Stimulated activated CD8-positive, alpha-beta memory T cell treated with anti-CD3 and anti-CD28 coated beads, Interleukin-15, amount 100 ng/mL, for 48 hours (primary cell): ENCODE measurements at regions not wholly inside any gene's neighbourhood (a gene's known extent, or its start where the extent isn't known, plus 50 kb on each side); places are given as distances from the start of the nearest gene placed in this dataset.

Experiments used
- DNase-seq, 2 donors: peaks; one replicate each; pipeline ENCODE4 v3.0.0-alpha.2; 2020; ENCODE audit warnings: low read depth in 2 of 2

DNA sequence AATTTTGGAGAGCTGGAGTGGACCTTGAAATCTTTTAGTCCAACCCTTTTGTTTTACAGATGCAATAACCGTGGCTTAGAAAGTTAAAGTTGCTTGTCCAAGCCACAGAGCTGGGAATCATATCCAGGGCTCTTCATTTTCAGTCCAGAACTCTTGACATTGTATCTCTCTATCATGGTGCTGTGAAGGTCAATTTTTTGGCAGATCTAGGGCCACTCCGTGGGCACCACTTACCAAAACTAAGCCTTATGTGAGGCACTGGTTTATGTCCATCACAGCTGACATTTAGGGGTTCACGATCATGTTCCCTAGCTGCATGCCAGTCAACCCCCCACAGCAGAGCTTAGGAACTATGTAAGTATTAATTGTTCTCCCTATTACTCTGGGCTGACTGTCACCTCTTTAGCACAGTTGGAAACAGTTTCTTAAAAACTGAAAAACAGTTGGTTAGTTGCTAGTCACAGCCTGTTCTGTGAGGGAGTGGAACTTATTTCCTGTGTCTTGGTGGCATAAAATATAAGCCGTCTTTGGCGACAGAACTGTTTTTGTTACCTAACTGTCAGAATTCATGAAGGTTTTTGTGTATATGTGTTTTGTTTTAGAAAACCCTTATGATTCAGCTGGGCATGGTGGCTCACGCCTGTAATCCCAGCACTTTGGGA lies 189.6 kb upstream of the UMPS start:
- DNase-seq: no peak

DNA sequence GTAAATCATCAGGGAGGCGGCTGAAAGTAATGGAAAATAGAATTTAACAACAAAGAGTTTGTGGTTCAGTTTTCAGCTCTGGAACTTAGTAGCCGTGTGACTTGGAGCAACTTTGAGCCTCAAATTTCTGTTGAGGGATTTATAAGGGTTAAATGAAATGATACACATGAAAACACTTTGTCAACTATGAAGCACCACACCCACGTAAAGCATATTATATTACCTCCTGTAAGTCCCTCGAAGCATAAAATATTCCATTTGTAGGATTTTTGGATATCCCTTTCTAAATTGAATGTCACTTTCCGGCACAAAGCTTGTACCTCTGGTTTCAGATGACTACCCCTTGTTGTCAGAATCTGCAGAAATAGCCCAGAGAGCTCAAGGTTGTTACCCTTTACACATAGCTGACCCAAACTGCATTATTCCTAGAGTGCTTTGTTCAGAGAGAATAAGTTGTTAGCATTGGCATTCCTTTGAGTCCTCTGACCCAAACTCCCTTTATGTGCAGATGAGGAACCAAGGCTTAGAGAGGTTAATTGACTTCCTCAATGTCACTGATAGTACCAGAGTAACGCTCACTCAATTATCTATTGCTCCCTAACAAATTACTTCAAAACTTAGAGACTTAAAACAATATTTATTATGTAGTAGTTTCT lies 187.9 kb upstream of the UMPS start:
- no peak for DNase-seq

DNA sequence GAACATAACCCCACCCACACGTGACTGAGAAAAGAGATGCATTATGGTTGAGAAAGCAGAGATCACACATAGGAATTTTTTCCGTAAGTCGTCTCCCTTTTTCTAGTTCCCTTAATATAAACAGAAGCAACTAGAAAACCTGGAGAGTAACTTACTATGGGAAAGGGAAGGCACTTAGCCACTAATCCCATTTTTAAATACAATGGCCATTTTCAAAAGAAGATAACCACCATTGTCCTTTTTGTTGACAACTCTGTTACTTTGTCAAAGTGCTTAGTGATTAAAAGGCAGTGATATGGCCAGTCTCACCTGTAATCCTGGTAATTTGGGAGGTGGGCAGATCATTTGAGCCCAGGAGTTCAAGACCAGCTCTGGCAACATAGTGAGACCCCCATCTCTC lies 184.4 kb upstream of the UMPS start:
- no peak for DNase-seq

DNA sequence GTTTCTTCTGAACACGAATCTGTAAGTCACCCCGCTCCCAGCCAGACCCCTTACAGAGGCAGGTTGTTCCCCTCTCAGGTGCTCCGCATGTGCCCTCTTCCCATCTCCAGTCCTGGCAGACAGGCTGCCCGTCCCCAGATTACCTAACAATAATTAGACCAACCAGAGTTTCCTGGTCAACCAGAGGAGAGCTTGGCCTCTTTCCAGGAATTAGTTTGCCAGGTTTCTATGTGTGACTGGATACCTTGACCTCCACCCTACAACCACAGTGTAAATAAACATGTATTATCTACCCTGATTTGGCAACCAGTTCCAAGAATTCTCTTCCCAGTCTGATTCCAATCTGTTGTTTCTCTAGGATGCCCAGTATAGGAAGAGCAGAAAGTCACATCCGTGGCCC lies 178.0 kb upstream of the UMPS start:
- DNase-seq: no peak

DNA sequence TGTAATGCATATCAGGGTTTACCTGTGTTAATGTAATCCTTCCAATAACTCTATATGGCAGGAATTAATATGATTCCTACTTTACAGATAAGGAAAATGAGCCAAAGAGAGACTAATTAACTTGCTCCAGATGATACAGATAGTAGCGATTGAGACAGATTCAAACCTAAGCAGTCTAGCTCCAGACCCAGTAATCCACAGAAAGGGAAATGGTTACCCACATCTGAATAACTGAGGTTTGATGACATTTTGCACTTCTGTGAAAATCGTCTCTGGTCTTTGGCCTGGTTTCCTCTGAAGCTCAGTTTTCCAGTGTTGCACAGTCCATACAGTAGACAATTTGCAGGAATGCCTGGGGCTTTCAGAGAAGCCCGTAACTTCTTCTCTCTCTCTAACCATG lies 177.1 kb upstream of the UMPS start:
- DNase-seq: no peak

DNA sequence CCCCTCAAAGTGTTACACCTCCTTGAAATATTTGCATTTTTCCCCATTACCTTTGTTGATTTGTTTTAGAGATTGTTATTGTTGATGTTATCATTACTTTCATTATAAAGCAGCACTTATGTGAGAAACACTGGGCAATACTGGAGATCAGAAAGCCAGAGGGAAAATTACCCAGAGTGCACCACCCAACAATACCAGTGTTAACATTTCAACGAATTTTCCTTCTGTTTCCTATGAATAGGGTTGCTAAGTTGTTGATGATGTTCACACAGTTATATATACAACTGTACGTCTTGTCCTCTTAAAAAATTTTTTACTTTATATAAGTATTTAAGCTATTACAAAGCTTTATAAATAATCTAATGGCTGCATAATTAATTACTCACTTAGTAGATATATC lies 173.6 kb upstream of the UMPS start:
- no peak for DNase-seq

DNA sequence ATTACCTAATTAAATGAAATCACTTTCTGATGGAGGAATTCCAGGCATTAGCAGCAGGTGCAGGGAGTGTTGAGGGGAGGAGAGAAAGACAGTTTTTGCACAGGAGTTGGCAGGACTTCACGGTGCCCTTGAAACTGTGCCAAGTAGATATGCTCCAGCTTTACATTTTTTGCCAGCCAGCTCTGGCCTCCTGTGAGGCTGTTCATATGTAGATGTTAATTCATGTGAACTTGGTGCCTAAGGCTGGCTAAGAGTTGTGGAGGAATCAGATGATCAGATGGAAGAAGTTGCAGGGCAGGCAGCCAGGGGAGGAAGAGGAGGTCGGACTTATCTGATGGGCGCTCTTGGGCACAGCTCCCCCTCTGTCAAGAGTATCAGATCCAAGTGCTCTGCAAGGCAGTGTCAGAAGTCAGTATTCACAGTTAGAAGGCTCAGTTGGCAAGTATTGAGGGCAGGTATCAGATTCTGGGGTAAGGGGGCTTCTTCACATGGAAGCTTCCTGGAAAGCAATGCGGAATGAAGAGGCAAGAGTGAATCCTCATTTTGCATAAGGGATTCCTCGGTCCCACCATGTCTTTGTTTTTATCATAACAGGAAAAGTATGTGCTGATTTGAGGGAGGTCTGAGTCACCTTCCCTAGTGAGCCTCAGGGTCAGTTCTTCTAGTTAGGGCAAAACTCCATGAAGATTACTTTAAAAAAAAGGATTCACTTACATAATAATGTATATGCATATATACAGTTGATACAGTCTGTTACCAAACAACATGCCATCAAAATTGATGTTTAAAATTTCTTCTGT lies 172.6 kb upstream of the UMPS start:
- DNase-seq: no peak

DNA sequence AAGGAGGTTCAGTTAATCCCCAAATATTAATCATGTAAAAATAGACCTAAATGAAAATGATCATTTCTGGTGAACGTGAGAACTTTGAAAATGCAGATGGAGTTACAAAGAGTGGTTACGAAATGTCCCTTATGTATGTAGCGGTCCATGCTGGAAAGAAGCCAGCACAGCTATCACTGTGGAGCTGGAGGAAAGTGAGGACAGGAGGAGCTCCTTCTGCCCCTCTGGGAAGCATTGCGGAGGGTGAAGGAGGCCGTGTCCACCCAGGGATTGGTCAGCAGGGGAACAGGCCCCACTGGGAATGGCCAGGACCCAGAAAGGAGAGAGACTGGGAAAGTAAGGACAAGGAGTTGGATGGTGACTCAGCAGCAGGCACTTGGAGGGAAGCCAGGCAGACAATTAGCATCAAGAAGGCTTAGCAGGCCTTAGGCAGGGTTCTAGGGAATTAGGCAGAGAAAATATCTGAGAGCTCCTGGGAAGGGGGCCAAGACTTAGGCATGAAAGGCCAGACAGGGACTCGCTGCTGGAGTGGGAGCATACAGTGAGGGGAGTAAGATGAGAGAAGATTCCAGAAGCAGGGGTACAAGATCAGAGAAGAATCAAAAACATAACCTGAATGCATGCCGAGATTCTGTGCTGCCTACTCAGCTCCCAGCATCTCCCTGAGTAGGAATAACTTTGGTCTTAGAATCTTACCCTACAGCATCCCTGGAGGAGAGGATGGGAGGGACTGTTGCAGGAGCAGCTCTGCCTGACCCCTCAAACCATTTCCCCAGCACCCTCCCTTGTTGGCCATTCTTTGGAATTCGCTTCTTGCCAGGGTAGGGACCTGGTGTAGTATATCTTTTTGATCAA lies 171.0 kb upstream of the UMPS start:
- DNase-seq: no peak

DNA sequence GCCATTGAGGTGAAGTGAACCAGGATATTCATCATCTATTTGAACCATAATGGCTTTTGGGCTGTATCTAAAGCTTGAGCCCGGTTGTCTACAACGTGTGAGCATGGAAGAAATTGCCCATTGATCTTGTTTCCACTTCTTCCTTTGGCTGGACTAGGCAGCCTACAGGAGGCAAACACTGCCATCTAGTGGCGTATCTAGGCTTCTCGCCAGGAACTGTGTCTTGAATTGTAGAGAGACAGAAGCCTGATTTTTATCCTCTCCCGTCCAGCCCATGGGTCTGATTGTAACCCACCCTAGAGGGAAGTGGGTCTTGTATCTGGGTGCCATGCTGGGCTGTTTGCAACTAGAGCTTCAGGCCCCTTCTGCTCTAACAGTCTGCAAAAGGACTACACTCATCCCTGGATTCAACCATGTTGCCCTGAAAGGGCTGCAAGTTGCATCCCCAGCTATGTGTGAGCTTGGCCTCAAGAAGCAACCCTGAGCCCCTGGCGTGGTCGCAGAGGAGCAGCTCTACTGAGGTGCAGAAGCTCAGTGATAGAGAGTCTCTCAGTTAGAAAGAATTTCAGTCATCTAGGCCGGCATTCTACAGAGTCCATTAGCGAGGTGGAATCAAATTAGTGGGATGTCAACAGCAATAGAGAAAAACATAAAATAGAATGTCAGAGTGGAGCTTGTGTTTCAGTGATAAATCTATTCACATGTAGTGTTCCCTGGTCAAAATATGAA lies 170.2 kb upstream of the UMPS start:
- DNase-seq: peak; percentile 18 to 36

DNA sequence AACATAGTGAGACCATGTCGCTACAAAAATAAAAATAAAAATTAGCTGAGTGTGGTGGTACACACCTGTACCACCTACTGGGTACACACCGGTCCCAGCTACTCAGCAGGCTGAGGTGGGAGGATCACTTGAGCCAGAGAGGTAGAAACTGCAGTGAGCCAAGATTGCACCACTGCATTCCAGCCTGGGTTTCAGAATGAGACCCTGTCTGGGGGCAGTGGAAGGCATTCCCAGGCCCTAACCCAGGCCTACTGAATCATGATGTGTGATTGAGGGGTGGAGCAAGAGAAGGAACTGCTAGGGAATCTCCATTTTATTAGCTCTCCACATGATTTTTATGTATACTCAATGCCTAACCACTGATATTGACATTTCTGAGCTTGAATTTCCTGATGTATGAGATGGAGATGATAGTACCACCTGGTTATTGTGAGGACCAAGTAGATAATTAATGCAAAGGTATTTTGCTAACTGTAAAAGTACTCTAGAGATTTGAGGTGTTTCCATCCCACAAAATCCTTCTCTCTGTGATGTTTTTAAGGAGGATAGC lies 169.5 kb upstream of the UMPS start:
- no peak for DNase-seq

DNA sequence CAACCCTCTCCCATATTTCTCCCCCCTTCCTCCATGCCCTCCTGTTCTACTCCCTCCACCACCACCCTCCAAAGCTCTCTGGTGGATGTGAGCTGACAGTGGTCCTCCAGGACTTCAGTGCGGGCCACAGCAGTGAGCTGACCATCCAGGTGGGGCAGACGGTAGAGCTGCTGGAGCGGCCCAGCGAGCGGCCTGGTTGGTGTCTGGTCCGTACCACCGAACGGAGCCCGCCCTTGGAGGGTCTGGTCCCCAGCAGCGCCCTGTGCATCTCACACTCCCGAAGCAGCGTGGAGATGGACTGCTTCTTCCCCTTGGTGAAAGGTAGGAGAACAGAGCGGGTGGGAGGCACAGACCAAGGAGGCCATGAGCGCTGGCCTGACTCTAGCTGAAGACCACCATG lies 167.5 kb upstream of the UMPS start:
- no peak for DNase-seq

DNA sequence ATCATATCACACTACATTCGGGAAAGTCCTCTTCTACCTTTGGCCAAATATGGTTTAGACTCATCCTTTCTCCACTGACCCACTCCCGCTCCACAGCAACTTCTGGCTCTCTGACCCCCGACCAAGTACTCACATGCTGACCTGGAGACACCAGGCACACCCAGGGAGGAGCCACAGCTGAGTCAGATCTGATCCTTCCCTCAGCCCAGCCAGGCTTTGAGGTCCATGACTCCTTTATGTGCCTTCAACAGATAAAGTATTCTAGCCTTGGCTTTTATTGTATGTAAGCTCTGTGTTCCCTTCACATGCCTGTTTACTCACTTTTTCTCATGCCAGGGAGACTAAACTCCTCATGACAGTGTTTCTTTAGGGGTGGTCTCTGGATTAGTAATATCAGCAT lies 166.9 kb upstream of the UMPS start:
- no peak for DNase-seq

DNA sequence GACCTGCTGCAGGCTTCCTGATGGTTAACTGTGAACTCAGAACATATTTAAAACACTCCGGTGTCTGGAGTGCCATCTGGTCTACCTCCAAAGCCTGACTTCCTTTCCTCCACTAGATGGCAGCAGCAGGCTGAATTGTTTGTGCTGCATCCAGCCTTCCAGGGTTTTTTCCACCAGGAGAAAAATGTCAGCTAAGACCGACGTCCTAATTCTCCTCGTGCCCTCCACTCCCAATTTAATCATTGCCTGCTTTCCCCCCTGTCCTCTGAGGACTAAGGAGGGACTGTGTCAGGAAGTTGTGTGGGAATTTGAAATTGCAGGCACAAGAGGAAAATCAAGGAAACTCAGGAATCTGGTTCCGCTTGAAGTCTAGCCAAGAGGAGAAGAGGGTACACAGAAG lies 165.2 kb upstream of the UMPS start:
- DNase-seq: no peak

DNA sequence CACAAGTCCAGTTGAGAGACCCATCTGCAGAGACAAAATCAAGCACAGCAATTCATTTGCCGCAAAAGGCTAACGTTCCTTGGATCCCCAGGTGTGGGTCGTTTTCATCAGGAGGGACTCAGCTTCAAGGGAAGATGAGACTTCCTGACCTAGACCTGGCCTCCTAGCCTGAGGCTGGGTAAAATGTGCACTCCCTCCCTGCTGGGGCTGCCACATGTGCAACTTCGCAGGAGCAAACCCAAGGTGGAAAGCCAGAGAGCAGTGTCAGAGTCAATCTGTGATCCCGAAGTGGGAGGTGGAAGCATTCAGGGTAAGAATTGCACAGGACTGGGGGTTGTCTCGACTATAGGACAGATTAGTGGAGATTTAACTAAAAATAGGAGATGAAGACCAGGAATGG lies 164.7 kb upstream of the UMPS start:
- DNase-seq: no peak

DNA sequence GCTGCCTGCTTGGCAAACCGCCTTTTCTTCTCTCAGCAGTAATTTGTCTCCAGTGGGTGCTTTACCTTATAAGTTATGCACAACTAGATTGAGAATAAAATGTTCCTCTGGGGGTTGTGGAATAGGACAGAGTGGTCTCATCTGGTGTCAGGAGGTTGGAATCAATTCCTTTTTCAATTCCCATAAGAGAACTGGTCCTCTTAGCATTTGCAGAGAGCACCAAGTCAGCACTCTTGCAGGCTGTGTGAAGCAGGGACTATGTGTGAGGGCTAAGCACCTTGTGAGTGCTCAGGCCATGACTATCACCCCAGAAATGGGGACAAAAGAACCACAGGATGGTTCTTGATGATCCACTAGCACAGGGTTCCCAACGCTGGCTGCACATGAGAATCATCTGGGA lies 163.6 kb upstream of the UMPS start:
- DNase-seq: no peak

DNA sequence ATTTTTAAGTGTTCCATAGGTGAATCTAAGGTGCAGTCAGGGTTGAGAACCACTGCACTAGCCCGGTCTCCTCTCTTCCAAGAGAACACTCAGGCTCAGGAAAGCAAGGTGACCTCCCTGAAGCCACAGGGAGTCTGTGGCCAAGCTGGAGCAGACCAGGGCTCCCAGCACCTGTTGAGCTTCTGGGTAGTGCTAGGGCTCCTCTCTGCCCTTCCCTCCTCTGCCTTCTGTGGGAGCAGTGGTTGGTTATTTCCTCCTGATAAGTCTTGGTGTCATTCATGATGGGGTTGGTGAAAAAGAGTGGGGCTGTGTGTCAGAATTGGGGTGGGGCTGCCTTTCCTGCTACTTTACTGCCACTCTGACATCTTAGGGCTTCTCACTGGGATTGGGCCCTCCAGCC lies 163.1 kb upstream of the UMPS start:
- DNase-seq: no peak

DNA sequence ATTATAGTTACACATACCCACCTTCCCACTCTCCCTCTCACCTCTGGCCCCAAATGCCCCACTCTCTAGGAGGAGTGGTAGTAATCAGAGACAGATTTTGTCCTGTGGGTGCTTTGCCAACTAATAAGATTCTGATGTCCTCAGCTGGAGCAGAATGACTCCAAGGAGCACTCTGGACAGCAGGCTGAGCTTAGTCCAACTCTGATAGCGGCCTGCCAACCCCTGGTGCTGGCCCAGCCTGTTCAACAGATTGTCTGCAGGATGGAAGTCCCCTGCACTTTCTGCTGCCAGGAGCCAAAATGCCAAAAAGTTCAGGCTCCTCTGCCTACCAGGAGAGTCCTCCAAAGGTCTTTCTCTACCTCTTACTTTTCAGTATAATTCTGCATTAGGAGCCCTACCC lies 160.5 kb upstream of the UMPS start:
- DNase-seq: no peak

DNA sequence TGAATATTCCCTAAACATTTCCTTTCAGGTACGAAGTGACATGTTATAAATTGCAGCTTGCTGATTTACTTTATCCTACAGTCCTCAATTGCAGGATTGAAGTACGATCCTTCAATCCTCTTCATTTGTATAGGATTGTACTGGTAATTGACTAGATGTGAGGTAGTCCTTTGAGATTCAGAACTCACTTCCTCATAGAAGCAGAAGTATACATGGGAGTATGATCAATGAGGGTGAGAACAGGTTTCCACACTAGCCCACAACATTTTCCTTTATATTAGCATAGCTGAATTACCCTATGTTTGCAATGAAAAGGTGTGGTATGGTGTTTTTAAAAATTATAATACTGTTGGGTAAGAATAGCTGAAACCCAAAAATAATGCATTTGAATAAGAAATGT lies 160.0 kb upstream of the UMPS start:
- DNase-seq: no peak

DNA sequence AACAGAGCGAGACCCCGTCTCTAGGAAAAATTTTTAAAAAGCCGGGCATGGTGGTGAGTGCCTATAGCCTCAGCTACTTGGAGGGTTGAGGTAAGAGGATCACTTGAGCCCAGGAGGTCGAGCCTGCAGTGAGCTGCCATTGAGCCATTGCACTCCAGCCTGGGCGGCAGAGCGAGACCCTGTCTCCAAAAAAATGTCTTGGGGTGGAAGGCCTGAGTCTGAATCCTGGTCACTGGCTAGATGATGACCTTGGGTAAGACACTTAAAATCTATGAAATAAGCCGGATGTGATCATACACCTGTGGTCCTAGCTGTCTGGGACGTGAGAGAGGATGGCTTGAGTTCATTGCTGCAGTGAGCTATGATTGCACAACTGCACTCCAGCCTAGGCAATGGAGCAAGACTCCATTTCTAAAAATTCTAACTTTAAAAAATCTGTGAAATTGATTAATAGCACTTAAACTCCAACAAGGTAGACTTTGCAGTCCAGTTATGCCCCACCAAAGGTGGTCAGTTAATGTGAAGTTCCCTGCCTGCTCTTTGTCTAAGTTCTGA lies 157.3 kb upstream of the UMPS start:
- no peak for DNase-seq

DNA sequence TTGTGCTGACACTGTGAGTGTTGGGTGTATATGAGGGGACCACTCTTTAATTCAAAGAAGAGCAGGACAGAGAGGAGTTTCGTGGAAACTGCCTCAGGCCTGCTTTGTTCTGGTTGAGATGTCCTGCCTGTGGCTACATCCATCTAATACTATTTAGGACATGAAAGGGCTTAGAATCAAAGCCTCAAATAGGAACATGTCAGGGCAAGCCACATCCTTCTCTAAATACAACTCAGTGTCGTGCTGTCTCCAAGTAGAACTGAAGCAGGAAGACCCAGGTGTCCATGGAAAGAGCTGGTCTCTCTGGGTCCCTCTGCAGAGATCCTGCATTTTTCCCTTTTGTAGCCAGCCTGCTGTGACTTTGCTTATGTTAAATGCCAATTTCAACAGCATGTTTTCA lies 156.2 kb upstream of the UMPS start:
- no peak for DNase-seq
